ENCODE measurements at regions not wholly inside any gene's neighbourhood (a gene's known extent, or its start where the extent isn't known, plus 50 kb on each side); places are given as distances from the start of the nearest gene placed in this dataset.

- Histone ChIP-seq H4K20me1 (ENCODE audit: insufficient read depth, low read length) (no peaks in the 10 kb centered on the region), H3K9me3 (ENCODE audit: low read length) (no peaks in the 10 kb centered on the region), H3K4me3 (ENCODE audit: low read depth, low read length, poor library complexity, severe bottlenecking) (no peak overlapping the region), H3K4me1 (ENCODE audit: insufficient read depth, low read length, severe bottlenecking) (no peaks in the 10 kb centered on the region), H3K9me2 (ENCODE audit: low read depth, low read length) (no peaks in the 10 kb centered on the region), H3K27me3 (ENCODE audit: insufficient read depth, low read length) (no peaks in the 10 kb centered on the region), H3K27ac (ENCODE audit: low read depth, low read length, poor library complexity, severe bottlenecking) (no peak overlapping the region), H3K9ac (ENCODE audit: low read length) (no peak overlapping the region), H3F3A (ENCODE audit: insufficient read depth, low read length) (no peaks in the 10 kb centered on the region), H3K79me2 (ENCODE audit: insufficient read depth, low read length) (no peaks in the 10 kb centered on the region), H3K4me2 (ENCODE audit: low read length) (no peak overlapping the region), H3K36me3 (ENCODE audit: insufficient read depth, low read length) (no peaks in the 10 kb centered on the region), H2AFZ (ENCODE audit: low read length) (no peak overlapping the region)
- no peak for TF ChIP-seq EZH2 (IDR thresholded peaks at IDR 0.05; ENCODE audit: borderline replicate concordance, low read length)
These were observed 96.7 kb downstream of the EDN1 start for GRCh38 chr6:12386816-12387215.

- TF ChIP-seq EZH2 (IDR thresholded peaks at IDR 0.05; ENCODE audit: borderline replicate concordance, low read length) = no peak
- TF ChIP-seq CTCF (IDR thresholded peaks at IDR 0.05; ENCODE audit: low read length) = no peak
These were observed 101.3 kb downstream of the EDN1 start for GRCh38 chr6:12391472-12391871.

GRCh38 chr6:12392490-12392889 is 102.3 kb downstream of the EDN1 start:
- Histone ChIP-seq H3K27ac (ENCODE audit: low read depth, low read length, poor library complexity, severe bottlenecking) (no peak overlapping the region), H3K4me1 (ENCODE audit: insufficient read depth, low read length, severe bottlenecking) (no peaks in the 10 kb centered on the region), H3K9ac (ENCODE audit: low read length) (no peak overlapping the region), H3K4me2 (ENCODE audit: low read length) (no peak overlapping the region), H3K4me3 (ENCODE audit: low read depth, low read length, poor library complexity, severe bottlenecking) (no peak overlapping the region), H3K79me2 (ENCODE audit: insufficient read depth, low read length) (no peaks in the 10 kb centered on the region), H2AFZ (ENCODE audit: low read length) (no peak overlapping the region), H3K9me3 (ENCODE audit: low read length) (no peaks in the 10 kb centered on the region), H3K36me3 (ENCODE audit: insufficient read depth, low read length) (no peaks in the 10 kb centered on the region), H3F3A (ENCODE audit: insufficient read depth, low read length) (no peaks in the 10 kb centered on the region), H3K9me2 (ENCODE audit: low read depth, low read length) (no peaks in the 10 kb centered on the region), H4K20me1 (ENCODE audit: insufficient read depth, low read length) (no peaks in the 10 kb centered on the region), H3K27me3 (ENCODE audit: insufficient read depth, low read length) (no peaks in the 10 kb centered on the region)
- no peak for TF ChIP-seq CTCF (IDR thresholded peaks at IDR 0.05; ENCODE audit: low read length)
- no peak for TF ChIP-seq EZH2 (IDR thresholded peaks at IDR 0.05; ENCODE audit: borderline replicate concordance, low read length)

More at GRCh38 chr6:12391472-12391871, 101.3 kb downstream of the EDN1 start:
- Histone ChIP-seq H4K20me1 (ENCODE audit: insufficient read depth, low read length) (no peaks in the 10 kb centered on the region), H3K9me2 (ENCODE audit: low read depth, low read length) (no peaks in the 10 kb centered on the region), H3K27ac (ENCODE audit: low read depth, low read length, poor library complexity, severe bottlenecking) (no peak overlapping the region), H3K79me2 (ENCODE audit: insufficient read depth, low read length) (no peaks in the 10 kb centered on the region), H2AFZ (ENCODE audit: low read length) (no peak overlapping the region), H3K4me3 (ENCODE audit: low read depth, low read length, poor library complexity, severe bottlenecking) (no peak overlapping the region), H3K4me1 (ENCODE audit: insufficient read depth, low read length, severe bottlenecking) (no peaks in the 10 kb centered on the region), H3K9me3 (ENCODE audit: low read length) (no peaks in the 10 kb centered on the region), H3K4me2 (ENCODE audit: low read length) (no peak overlapping the region), H3K27me3 (ENCODE audit: insufficient read depth, low read length) (no peaks in the 10 kb centered on the region), H3K9ac (ENCODE audit: low read length) (no peak overlapping the region), H3F3A (ENCODE audit: insufficient read depth, low read length) (no peaks in the 10 kb centered on the region), H3K36me3 (ENCODE audit: insufficient read depth, low read length) (no peaks in the 10 kb centered on the region)

- Histone ChIP-seq H3F3A (ENCODE audit: insufficient read depth, low read length) (no peaks in the 10 kb centered on the region), H3K4me1 (ENCODE audit: insufficient read depth, low read length, severe bottlenecking) (no peaks in the 10 kb centered on the region), H3K9me2 (ENCODE audit: low read depth, low read length) (no peaks in the 10 kb centered on the region), H3K79me2 (ENCODE audit: insufficient read depth, low read length) (no peaks in the 10 kb centered on the region), H3K9me3 (ENCODE audit: low read length) (no peaks in the 10 kb centered on the region), H3K4me2 (ENCODE audit: low read length) (no peak overlapping the region), H3K36me3 (ENCODE audit: insufficient read depth, low read length) (no peaks in the 10 kb centered on the region), H3K27ac (ENCODE audit: low read depth, low read length, poor library complexity, severe bottlenecking) (no peak overlapping the region), H3K4me3 (ENCODE audit: low read depth, low read length, poor library complexity, severe bottlenecking) (no peak overlapping the region), H3K27me3 (ENCODE audit: insufficient read depth, low read length) (no peaks in the 10 kb centered on the region), H2AFZ (ENCODE audit: low read length) (no peak overlapping the region), H3K9ac (ENCODE audit: low read length) (no peak overlapping the region), H4K20me1 (ENCODE audit: insufficient read depth, low read length) (no peaks in the 10 kb centered on the region)
- TF ChIP-seq EZH2 (IDR thresholded peaks at IDR 0.05; ENCODE audit: borderline replicate concordance, low read length) = no peak
- no peak for TF ChIP-seq CTCF (IDR thresholded peaks at IDR 0.05; ENCODE audit: low read length)
These were observed 102.9 kb downstream of the EDN1 start for GRCh38 chr6:12393100-12393499.
